Endothelial cell of umbilical vein (primary cell): ENCODE measurements at regions not wholly inside any gene's neighbourhood (a gene's known extent, or its start where the extent isn't known, plus 50 kb on each side); places are given as distances from the start of the nearest gene placed in this dataset.

Experiments
- BruUV-seq: library from RNA; stranded (reverse); fragments of 400-500 nt; replicated peaks from 2 replicates; lab custom pipeline; 2021; lab: Mats Ljungman, UMichigan
- CTCF ChIA-PET: fragments of 300-600, 350-600 bp; sonication (Branson Sonifier 250); formaldehyde crosslinking; loops from one replicate; lab custom pipeline; 2021; ENCODE audit warnings: antibody characterized with exemption, inconsistent platforms; lab: Charles Lee
- POLR2A ChIA-PET: fragments of 300-600, 350-600 bp; sonication (Branson Sonifier 250); formaldehyde crosslinking; loops from one replicate; lab custom pipeline; 2021; ENCODE audit warnings: antibody characterized with exemption, inconsistent platforms; lab: Charles Lee
- DNase-seq: peaks from one replicate; pipeline ENCODE4 v3.0.0-alpha.2; 2011; ENCODE audit warnings: low read depth, low spot score
- FAIRE-seq: peaks from 2 replicates; lab custom pipeline; 2011; peaks lifted over from hg19 to GRCh38; lab: Jason Lieb, UNC
- H2AFZ ChIP-seq: 2 replicates; pipeline ENCODE4 v1.6.0; 2012; ENCODE audit warnings: low read depth, low read length, control low read depth, inconsistent platforms
- H3K27ac ChIP-seq: 2 replicates; pipeline ENCODE4 v1.5.1; 2011; ENCODE audit warnings: low read depth, mild to moderate bottlenecking, control low read depth, low read length, moderate library complexity; ENCODE audit not compliant: insufficient read depth
- H3K27me3 ChIP-seq, 2 experiments: 2 replicates each; pipeline versions ENCODE4 v1.6.0 to v1.6.1; 2011; ENCODE audit warnings: low read length in 2 of 2, mixed read lengths in 1 of 2; ENCODE audit not compliant: control insufficient read depth in 2 of 2, insufficient read depth in 2 of 2
- H3K36me3 ChIP-seq, 2 experiments: 2 replicates in 1 of 2; 3 replicates in 1 of 2; pipeline ENCODE4 v1.5.1; 2011; ENCODE audit warnings: low read length in 2 of 2, mild to moderate bottlenecking in 1 of 2, moderate library complexity in 1 of 2; ENCODE audit not compliant: control insufficient read depth in 2 of 2, insufficient read depth in 2 of 2; ENCODE audit errors: extremely low read depth in 1 of 2
- H3K4me1 ChIP-seq: 3 replicates; pipeline ENCODE4 v1.5.1; 2011; ENCODE audit warnings: mild to moderate bottlenecking, low read length; ENCODE audit not compliant: control insufficient read depth, insufficient read depth; ENCODE audit errors: extremely low read depth
- H3K4me2 ChIP-seq: 2 replicates; pipeline ENCODE4 v1.6.1; 2011; ENCODE audit warnings: low read length, control low read depth, mixed read lengths; ENCODE audit not compliant: insufficient read depth
- H3K4me3 ChIP-seq, 3 experiments: fragments of 200-600 bp in 1 of 3; sonication (generic), shearing (Covaris generic) in 1 of 3; replicated peaks in 1 of 3; 2 replicates each; pipeline ENCODE4 v1.5.1; 2011 to 2016; ENCODE audit warnings: control low read depth in 3 of 3, low read length in 3 of 3, mild to moderate bottlenecking in 2 of 3, inconsistent platforms in 1 of 3, low read depth in 1 of 3, moderate library complexity in 1 of 3; ENCODE audit not compliant: insufficient read depth in 1 of 3
- H3K79me2 ChIP-seq: 2 replicates; pipeline ENCODE4 v1.6.0; 2012; ENCODE audit warnings: low read length, inconsistent platforms; ENCODE audit not compliant: control insufficient read depth, insufficient read depth
- H3K9ac ChIP-seq: replicated peaks from 2 replicates; pipeline ENCODE3; 2011; ENCODE audit warnings: low read length, control low read depth; ENCODE audit not compliant: insufficient read depth; ENCODE audit errors: extremely low read depth
- H3K9me1 ChIP-seq: replicated peaks from 3 replicates; pipeline ENCODE4 v1.6.0; 2011; ENCODE audit warnings: mild to moderate bottlenecking, low read length; ENCODE audit not compliant: control insufficient read depth, insufficient read depth; ENCODE audit errors: extremely low read depth
- H3K9me3 ChIP-seq: replicated peaks from 2 replicates; pipeline ENCODE4 v1.5.1; 2012; ENCODE audit warnings: low read length, inconsistent platforms; ENCODE audit not compliant: control insufficient read depth, insufficient read depth
- H4K20me1 ChIP-seq: replicated peaks from 2 replicates; pipeline ENCODE3; 2011; ENCODE audit warnings: mild to moderate bottlenecking, low read length; ENCODE audit not compliant: control insufficient read depth, insufficient read depth; ENCODE audit errors: extremely low read depth
- GATA2 ChIP-seq: IDR thresholded peaks from 2 replicates; pipeline ENCODE4 v1.7.0; 2011; ENCODE audit warnings: low read depth, mild to moderate bottlenecking, moderate library complexity, mixed read lengths, low read length; ENCODE audit not compliant: insufficient read length, insufficient read depth
- JUN ChIP-seq: IDR thresholded peaks from 2 replicates; pipeline ENCODE4 v1.6.1; 2011; ENCODE audit warnings: borderline replicate concordance, low read depth; ENCODE audit not compliant: insufficient read length, insufficient read depth
- POLR2AphosphoS5 ChIP-seq: IDR thresholded peaks from 2 replicates; pipeline ENCODE4 v1.6.1; 2012; ENCODE audit warnings: low read depth, mild to moderate bottlenecking, control low read depth, low read length, moderate library complexity; ENCODE audit not compliant: insufficient read depth
- dilution Hi-C: fragments of 300-500 bp; cut with MboI; formaldehyde crosslinking; loops from one replicate; pipeline ENCODE4 v1.15.0; 2019; ENCODE audit warnings: low sequenced_read_pairs; ENCODE audit not compliant: extremely low pct_ligation_motif_present
- intact Hi-C: fragments of 100-400 bp; cut with micrococcal nuclease; formaldehyde crosslinking; loops from one replicate; pipeline ENCODE4 v1.10.0; 2022
- TF ChIP-seq, protein P1 (sequence below): IDR thresholded peaks from 2 replicates; pipeline ENCODE4 v1.6.1; 2011; ENCODE audit not compliant: insufficient read depth, insufficient read length
- TF ChIP-seq, protein P2 (sequence below), 2 donors: IDR thresholded peaks; 1 replicate in 1 of 2; 2 replicates in 1 of 2; pipeline ENCODE4 v1.5.1; 2011; ENCODE audit warnings: low read length in 2 of 2, mild to moderate bottlenecking in 2 of 2, moderate library complexity in 2 of 2, control low read depth in 1 of 2, inconsistent platforms in 1 of 2, low read depth in 1 of 2; ENCODE audit not compliant: insufficient read depth in 1 of 2; ENCODE audit errors: extremely low read depth in 1 of 2

DNA sequence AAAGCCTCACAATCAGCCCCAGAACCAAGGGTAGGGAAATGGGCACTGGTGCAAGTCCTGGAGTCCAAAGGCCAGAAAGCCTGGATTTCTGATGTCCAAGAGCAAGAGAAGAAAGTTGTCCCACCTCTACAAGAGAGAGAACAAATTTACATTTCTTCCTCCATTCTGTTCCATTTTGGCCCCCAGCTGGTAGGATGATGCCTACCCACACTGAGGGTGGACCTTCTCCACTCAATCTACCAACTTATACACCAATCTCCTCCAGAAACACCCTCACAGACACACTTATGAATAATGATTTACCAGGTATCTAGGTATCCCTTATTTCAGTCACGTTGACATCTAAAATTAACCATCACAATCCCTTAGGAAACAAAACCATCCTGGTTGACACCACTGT lies 367.8 kb upstream of the GRIA3 start:
- dilution Hi-C loops = no loop called here
- no peaks in the 10 kb centered on the region for H3K4me1 ChIP-seq
- H3K4me3 ChIP-seq = no peak overlapping the region
- no peaks in the 10 kb centered on the region for H3K9me1 ChIP-seq
- DNase-seq (no peak), FAIRE-seq (no peak)
- no peak overlapping the region for H2AFZ ChIP-seq
- H3K4me2 ChIP-seq = no peak overlapping the region
- H3K27me3 ChIP-seq = no peaks in the 10 kb centered on the region
- no peaks in the 10 kb centered on the region for H3K36me3 ChIP-seq
- no peaks in the 10 kb centered on the region for H4K20me1 ChIP-seq
- no peak overlapping the region for H3K27ac ChIP-seq
- intact Hi-C loops = no loop called here
- no peaks in the 10 kb centered on the region for H3K79me2 ChIP-seq
- POLR2A ChIA-PET = no interaction called here
- TF ChIP-seq JUN (no peak), GATA2 (no peak)
- TF ChIP-seq, protein P1, sequence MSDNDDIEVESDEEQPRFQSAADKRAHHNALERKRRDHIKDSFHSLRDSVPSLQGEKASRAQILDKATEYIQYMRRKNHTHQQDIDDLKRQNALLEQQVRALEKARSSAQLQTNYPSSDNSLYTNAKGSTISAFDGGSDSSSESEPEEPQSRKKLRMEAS = no peak
- TF ChIP-seq, protein P2, sequence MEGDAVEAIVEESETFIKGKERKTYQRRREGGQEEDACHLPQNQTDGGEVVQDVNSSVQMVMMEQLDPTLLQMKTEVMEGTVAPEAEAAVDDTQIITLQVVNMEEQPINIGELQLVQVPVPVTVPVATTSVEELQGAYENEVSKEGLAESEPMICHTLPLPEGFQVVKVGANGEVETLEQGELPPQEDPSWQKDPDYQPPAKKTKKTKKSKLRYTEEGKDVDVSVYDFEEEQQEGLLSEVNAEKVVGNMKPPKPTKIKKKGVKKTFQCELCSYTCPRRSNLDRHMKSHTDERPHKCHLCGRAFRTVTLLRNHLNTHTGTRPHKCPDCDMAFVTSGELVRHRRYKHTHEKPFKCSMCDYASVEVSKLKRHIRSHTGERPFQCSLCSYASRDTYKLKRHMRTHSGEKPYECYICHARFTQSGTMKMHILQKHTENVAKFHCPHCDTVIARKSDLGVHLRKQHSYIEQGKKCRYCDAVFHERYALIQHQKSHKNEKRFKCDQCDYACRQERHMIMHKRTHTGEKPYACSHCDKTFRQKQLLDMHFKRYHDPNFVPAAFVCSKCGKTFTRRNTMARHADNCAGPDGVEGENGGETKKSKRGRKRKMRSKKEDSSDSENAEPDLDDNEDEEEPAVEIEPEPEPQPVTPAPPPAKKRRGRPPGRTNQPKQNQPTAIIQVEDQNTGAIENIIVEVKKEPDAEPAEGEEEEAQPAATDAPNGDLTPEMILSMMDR (IDR thresholded peaks at IDR 0.05; ENCODE audit: extremely low read depth in 1 of 2, insufficient read depth in 1 of 2, low read depth in 1 of 2, low read length in 2 of 2) = no peak
- no peaks in the 10 kb centered on the region for H3K9me3 ChIP-seq
- no TSS peak for BruUV-seq
- no peak overlapping the region for H3K9ac ChIP-seq
- CTCF ChIA-PET = no interaction called here

DNA sequence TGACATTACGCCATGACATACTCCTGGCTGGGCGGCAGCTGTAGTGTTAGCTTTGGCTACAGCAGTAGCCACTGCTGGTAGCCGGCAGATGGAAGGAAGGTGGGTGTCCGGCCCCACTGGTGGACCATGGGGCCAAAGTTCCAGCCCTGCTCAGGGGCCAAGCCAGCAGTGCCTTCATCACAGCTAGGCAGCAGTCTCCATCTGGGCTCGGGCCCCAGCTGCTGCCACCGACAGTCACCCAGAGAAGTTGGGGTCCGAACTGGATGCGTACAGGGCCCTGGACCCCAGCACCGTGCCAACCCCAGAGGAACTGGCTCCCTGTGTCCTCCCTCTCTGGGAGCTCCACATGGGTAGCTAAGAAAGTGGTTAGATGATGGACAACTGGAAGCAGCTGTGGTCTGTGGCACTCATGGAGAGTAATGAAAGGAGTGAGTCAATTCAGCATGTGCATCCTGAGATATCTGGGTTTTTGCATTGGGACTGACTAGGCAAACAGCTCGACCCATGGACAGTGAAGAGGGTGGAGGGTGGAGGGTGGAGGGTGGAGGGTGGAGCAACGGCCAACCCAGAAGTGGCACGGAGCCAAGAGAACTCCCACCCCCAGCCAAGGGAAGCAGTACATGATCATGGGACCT lies 366.6 kb upstream of the GRIA3 start:
- no peaks in the 10 kb centered on the region for H3K4me1 ChIP-seq
- no peaks in the 10 kb centered on the region for H3K9me3 ChIP-seq
- H3K27me3 ChIP-seq = no peaks in the 10 kb centered on the region
- no peaks in the 10 kb centered on the region for H3K79me2 ChIP-seq
- no peak overlapping the region for H3K9ac ChIP-seq
- FAIRE-seq = no peak
- no peak overlapping the region for H2AFZ ChIP-seq
- BruUV-seq = no TSS peak
- CTCF ChIA-PET = no interaction called here
- no peaks in the 10 kb centered on the region for H3K9me1 ChIP-seq
- H3K27ac ChIP-seq = no peak overlapping the region
- POLR2A ChIA-PET = no interaction called here
- TF ChIP-seq, protein P1 = no peak
- no peak for TF ChIP-seq POLR2AphosphoS5
- intact Hi-C loops = no loop called here
- H3K36me3 ChIP-seq = no peaks in the 10 kb centered on the region
- no peaks in the 10 kb centered on the region for H4K20me1 ChIP-seq
- H3K4me2 ChIP-seq = no peak overlapping the region
- dilution Hi-C loops = no loop called here
- DNase-seq = no peak
- no peak overlapping the region for H3K4me3 ChIP-seq
